HCT116 (cell line): ENCODE measurements at regions not wholly inside any gene's neighbourhood (a gene's known extent, or its start where the extent isn't known, plus 50 kb on each side); places are given as distances from the start of the nearest gene placed in this dataset.

ENCODE experiments used
- ATAC-seq: fragments of 200-7000 bp; cut with Tn5 transposase; 2 replicates; pipeline ENCODE4 v1.9.1; 2020; ENCODE audit warnings: mild to moderate bottlenecking, moderate library complexity
- BruUV-seq: library from RNA; stranded (reverse); fragments of 400-500 nt; replicated peaks from 2 replicates; lab custom pipeline; 2021; lab: Mats Ljungman, UMichigan
- CTCF ChIA-PET: fragments of 300-600 bp; sonication (Branson Sonifier 250); formaldehyde crosslinking; loops from one replicate; lab custom pipeline; 2021; ENCODE audit warnings: antibody characterized with exemption; lab: Charles Lee
- POLR2A ChIA-PET: fragments of 300-600, 350-600 bp; sonication (Branson Sonifier 250); formaldehyde crosslinking; loops from one replicate; lab custom pipeline; 2021; ENCODE audit warnings: antibody characterized with exemption; lab: Charles Lee
- RAD21 ChIA-PET, 2 experiments: fragments of 300-600 bp; sonication (Branson Sonifier 250); formaldehyde crosslinking; loops; one replicate each; lab custom pipeline; 2023; ENCODE audit warnings: low total read pairs in 2 of 2; ENCODE audit not compliant: uncharacterized antibody in 2 of 2, unreplicated experiment in 2 of 2, low non-redundant PET in 1 of 2; lab: Charles Lee
- DNase-seq: peaks from one replicate; pipeline ENCODE4 v3.0.0-alpha.2; 2010; ENCODE audit warnings: low read depth, low spot score
- H2AFZ ChIP-seq: fragments of 200-600 bp; shearing (Covaris generic), sonication (generic); 2 replicates; pipeline ENCODE4 v1.6.1; 2017; ENCODE audit warnings: low read depth, mixed run types, mixed read lengths, antibody characterized with exemption, low read length; ENCODE audit not compliant: poor library complexity, severe bottlenecking
- H3K27ac ChIP-seq: 2 replicates; pipeline ENCODE4 v1.5.1; 2012; ENCODE audit warnings: low read depth, low read length
- H3K27me3 ChIP-seq: fragments of 200-600 bp; sonication (generic); 2 replicates; pipeline ENCODE4 v1.6.1; 2016; ENCODE audit warnings: mixed run types, low read length, mixed read lengths; ENCODE audit not compliant: insufficient read depth
- H3K36me3 ChIP-seq, 2 experiments: fragments of 200-500 bp in 1 of 2; fragments of 200-600 bp in 1 of 2; sonication (Bioruptor generic) in 1 of 2; sonication (generic) in 1 of 2; 2 replicates each; pipeline versions ENCODE4 v1.5.1 to v1.6.1; 2014 to 2016; ENCODE audit warnings: low read length in 2 of 2, inconsistent platforms in 1 of 2, mixed read lengths in 1 of 2, mixed run types in 1 of 2; ENCODE audit not compliant: insufficient read depth in 2 of 2, control insufficient read depth in 1 of 2
- H3K4me1 ChIP-seq, 2 experiments: fragments of 200-600 bp in 1 of 2; sonication (generic) in 1 of 2; 2 replicates each; pipeline versions ENCODE4 v1.5.1 to v1.6.1; 2012 to 2017; ENCODE audit warnings: low read length in 2 of 2, inconsistent platforms in 1 of 2, mild to moderate bottlenecking in 1 of 2, mixed read lengths in 1 of 2, mixed run types in 1 of 2, moderate library complexity in 1 of 2; ENCODE audit not compliant: insufficient read depth in 2 of 2, control insufficient read depth in 1 of 2
- H3K4me2 ChIP-seq: fragments of 200-600 bp; sonication (generic); 2 replicates; pipeline ENCODE4 v1.6.1; 2017; ENCODE audit warnings: mixed run types, low read length, mixed read lengths
- H3K4me3 ChIP-seq, 2 experiments: fragments of 200-600 bp in 1 of 2; sonication (generic) in 1 of 2; replicated peaks in 1 of 2; 2 replicates each; pipeline ENCODE4 v1.5.1; 2011 to 2016; ENCODE audit warnings: low read length in 2 of 2, control low read depth in 1 of 2, low read depth in 1 of 2, mild to moderate bottlenecking in 1 of 2, mixed read lengths in 1 of 2, mixed run types in 1 of 2
- H3K79me2 ChIP-seq: fragments of 200-600 bp; sonication (generic); 2 replicates; pipeline ENCODE4 v1.6.1; 2017; ENCODE audit warnings: mild to moderate bottlenecking, mixed run types, low read length, moderate library complexity, mixed read lengths; ENCODE audit not compliant: insufficient read depth
- H3K9ac ChIP-seq: fragments of 200-600 bp; sonication (generic); 2 replicates; pipeline ENCODE4 v1.6.1; 2016; ENCODE audit warnings: low read length, mixed read lengths
- H3K9me2 ChIP-seq: fragments of 200-600 bp; sonication (generic), shearing (Covaris generic); 2 replicates; pipeline ENCODE4 v1.6.1; 2017; ENCODE audit warnings: mixed run types, mild to moderate bottlenecking, moderate library complexity; ENCODE audit not compliant: insufficient read depth
- H3K9me3 ChIP-seq, 2 experiments: fragments of 200-500 bp in 1 of 2; fragments of 200-600 bp in 1 of 2; sonication (Bioruptor generic) in 1 of 2; sonication (generic) in 1 of 2; 2 replicates each; pipeline ENCODE4 v1.6.1; 2014 to 2017; ENCODE audit warnings: low read length in 2 of 2, mixed read lengths in 2 of 2, inconsistent platforms in 1 of 2, low read depth in 1 of 2, mild to moderate bottlenecking in 1 of 2, mixed run types in 1 of 2, moderate library complexity in 1 of 2; ENCODE audit not compliant: control insufficient read depth in 1 of 2, insufficient read depth in 1 of 2
- H4K20me1 ChIP-seq: fragments of 200-600 bp; sonication (generic), shearing (Covaris generic); 2 replicates; pipeline ENCODE4 v1.6.1; 2017; ENCODE audit warnings: mixed run types, mild to moderate bottlenecking, moderate library complexity; ENCODE audit not compliant: insufficient read depth
- ATF3 ChIP-seq: IDR thresholded peaks from 2 replicates; pipeline ENCODE4 v1.6.1; 2012
- EGR1 ChIP-seq: IDR thresholded peaks from 2 replicates; pipeline ENCODE4 v1.6.1; 2012; ENCODE audit warnings: low read depth
- FOSL1 ChIP-seq: IDR thresholded peaks from 2 replicates; pipeline ENCODE4 v1.6.1; 2012; ENCODE audit warnings: low read depth
- JUND ChIP-seq: IDR thresholded peaks from 2 replicates; pipeline ENCODE4 v1.6.1; 2012
- MAX ChIP-seq: IDR thresholded peaks from 2 replicates; pipeline ENCODE4 v1.6.1; 2012
- POLR2AphosphoS5 ChIP-seq: IDR thresholded peaks from 2 replicates; pipeline ENCODE4 v1.6.1; 2011; ENCODE audit warnings: mild to moderate bottlenecking, low read depth, low read length, moderate library complexity
- RAD21 ChIP-seq: IDR thresholded peaks from 2 replicates; pipeline ENCODE4 v1.6.1; 2012; ENCODE audit warnings: low read depth, mild to moderate bottlenecking
- SP1 ChIP-seq: IDR thresholded peaks from 2 replicates; pipeline ENCODE4 v1.6.1; 2012; ENCODE audit warnings: low read depth
- SRF ChIP-seq: IDR thresholded peaks from 2 replicates; pipeline ENCODE4 v1.6.1; 2012; ENCODE audit warnings: low read depth
- ZFX ChIP-seq: fragments of 450-650 bp; IDR thresholded peaks from 2 replicates; pipeline ENCODE4 v1.6.1; 2017
- intact Hi-C: fragments of 100-400 bp; cut with micrococcal nuclease; formaldehyde crosslinking; loops from 2 replicates; pipeline ENCODE4 v1.10.0; 2022

DNA sequence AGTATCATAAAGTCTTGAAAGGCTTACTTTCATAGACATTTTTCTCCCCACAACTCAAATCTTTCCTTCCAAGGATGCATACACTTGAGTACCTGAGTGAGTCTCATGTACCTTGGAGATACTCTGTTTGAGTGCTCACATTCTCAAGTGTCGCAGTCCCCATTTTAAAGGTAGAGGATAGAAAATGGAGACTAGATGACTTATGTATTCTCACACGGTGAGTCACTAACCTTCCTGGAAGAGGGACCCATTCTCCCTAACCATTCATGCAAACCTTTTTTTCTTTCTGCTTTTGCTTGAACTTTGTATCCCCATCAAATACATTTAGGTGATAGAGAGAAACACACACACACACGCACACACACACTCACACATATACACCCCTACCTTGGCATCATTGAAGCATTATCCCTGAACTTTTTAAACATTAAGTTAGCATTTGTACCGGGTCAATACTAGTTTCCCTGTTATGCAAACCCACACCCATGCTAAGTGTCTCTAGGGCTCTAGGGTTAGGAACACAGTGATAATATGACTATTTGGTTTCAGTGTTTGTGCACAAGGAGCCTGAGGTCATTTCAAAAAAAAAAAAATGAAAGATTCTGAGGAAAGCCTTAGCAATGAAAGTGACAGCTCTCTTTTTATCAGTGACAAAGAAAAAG is 236.2 kb downstream of the IKZF2 start:
- no peak for DNase-seq
- Histone ChIP-seq H3K9me3 (no peaks in the 10 kb centered on the region), H3K9ac (no peak overlapping the region), H3K27ac (no peak overlapping the region), H3K4me1 (peaks cover 0 to 4% of the 10 kb centered on the region in 2 experiments; a peak in 1 of 4 replicates), H3K9me2 (no peaks in the 10 kb centered on the region), H4K20me1 (no peaks in the 10 kb centered on the region), H2AFZ (no peak overlapping the region)
- ATAC-seq, result no peak
- intact Hi-C loops, result no loop called here
- POLR2A ChIA-PET, result no interaction called here
- TF ChIP-seq SP1 (no peak), SRF (no peak), EGR1 (no peak), POLR2AphosphoS5 (no peak), ZFX (no peak), ATF3 (no peak), FOSL1 (no peak)
- TF ChIP-seq, all 23 proteins: peak for 0
- Histone ChIP-seq H3K27me3 (no peaks in the 10 kb centered on the region), H3K4me3 (no peak overlapping the region), H3K36me3 (no peaks in the 10 kb centered on the region), H3K4me2 (no peak overlapping the region), H3K79me2 (no peaks in the 10 kb centered on the region)
- RAD21 ChIA-PET, result no interaction called here
- BruUV-seq, result no TSS peak
- CTCF ChIA-PET, result no interaction called here

DNA sequence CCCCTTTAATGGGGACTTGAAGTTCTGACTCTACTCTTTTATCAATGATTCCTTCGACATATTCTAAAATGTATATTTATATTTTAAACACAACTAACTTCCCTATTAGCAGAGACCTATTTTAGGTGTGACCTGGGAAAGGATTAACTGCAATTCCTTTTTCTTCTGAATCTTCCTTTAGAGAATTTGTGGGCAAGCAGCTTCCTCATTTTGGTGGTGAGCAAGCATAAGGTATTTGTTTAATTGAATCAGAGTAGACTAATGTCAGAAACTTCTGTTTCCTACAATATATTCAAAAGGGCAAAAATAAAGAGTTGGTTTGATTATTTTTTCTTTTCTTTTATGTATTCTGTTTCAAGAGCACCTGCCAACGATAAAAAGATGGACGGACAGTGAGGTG is 237.0 kb downstream of the IKZF2 start:
- Histone ChIP-seq H3K4me2 (no peak overlapping the region), H3K4me3 (no peak overlapping the region), H3K79me2 (no peaks in the 10 kb centered on the region), H4K20me1 (no peaks in the 10 kb centered on the region), H2AFZ (no peak overlapping the region), H3K27me3 (no peaks in the 10 kb centered on the region), H3K9me2 (no peaks in the 10 kb centered on the region), H3K27ac (no peak overlapping the region), H3K36me3 (no peaks in the 10 kb centered on the region), H3K9me3 (no peaks in the 10 kb centered on the region), H3K9ac (no peak overlapping the region), H3K4me1 (peaks cover 0 to 4% of the 10 kb centered on the region in 2 experiments; a peak in 1 of 4 replicates)
- BruUV-seq, result no TSS peak
- CTCF ChIA-PET, result no interaction called here
- TF ChIP-seq SP1 (no peak), RAD21 (no peak), JUND (no peak), MAX (no peak)
- intact Hi-C loops, result no loop called here
- RAD21 ChIA-PET, result no interaction called here
- DNase-seq (no peak), ATAC-seq (no peak)
- POLR2A ChIA-PET, result no interaction called here
